ENCODE measurements at regions not wholly inside any gene's neighbourhood (a gene's known extent, or its start where the extent isn't known, plus 50 kb on each side); places are given as distances from the start of the nearest gene placed in this dataset.

- no peak for TF ChIP-seq CTCF (IDR thresholded peaks at IDR 0.05; ENCODE audit: insufficient read depth, low read length)
- no peak for DNase-seq (ENCODE audit: low read depth)
- no peak overlapping the region for H3K4me3 ChIP-seq (ENCODE audit: low read depth, low read length)
These were observed 94.7 kb downstream of the NOG start for GRCh38 chr17:56688151-56688550.

GRCh38 chr17:56690441-56691291, 97.2 kb downstream of the NOG start:
- peak; percentile 35 for DNase-seq (ENCODE audit: low read depth)
- no peak for TF ChIP-seq CTCF (IDR thresholded peaks at IDR 0.05; ENCODE audit: insufficient read depth, low read length)

GRCh38 chr17:56694825-56695224, 101.3 kb downstream of the NOG start:
- no peak for TF ChIP-seq CTCF (IDR thresholded peaks at IDR 0.05; ENCODE audit: insufficient read depth, low read length)
- no peak for DNase-seq (ENCODE audit: low read depth)
- no peak overlapping the region for H3K4me3 ChIP-seq (ENCODE audit: low read depth, low read length)

More at GRCh38 chr17:56690441-56691291, 97.2 kb downstream of the NOG start:
- no peak overlapping the region for H3K4me3 ChIP-seq (ENCODE audit: low read depth, low read length)

GRCh38 chr17:56697190-56697589, 103.7 kb downstream of the NOG start:
- peak; percentile 61 for DNase-seq (ENCODE audit: low read depth)
- no peak overlapping the region for H3K4me3 ChIP-seq (ENCODE audit: low read depth, low read length)
- no peak for TF ChIP-seq CTCF (IDR thresholded peaks at IDR 0.05; ENCODE audit: insufficient read depth, low read length)

GRCh38 chr17:56699186-56699894, 105.8 kb downstream of the NOG start:
- DNase-seq (ENCODE audit: low read depth), result peak; percentile 84
- no peak overlapping the region for H3K4me3 ChIP-seq (ENCODE audit: low read depth, low read length)
- no peak for TF ChIP-seq CTCF (IDR thresholded peaks at IDR 0.05; ENCODE audit: insufficient read depth, low read length)

GRCh38 chr17:56700919-56701420, 107.5 kb downstream of the NOG start:
- DNase-seq (ENCODE audit: low read depth), result no peak
- no peak overlapping the region for H3K4me3 ChIP-seq (ENCODE audit: low read depth, low read length)
- TF ChIP-seq CTCF (IDR thresholded peaks at IDR 0.05; ENCODE audit: insufficient read depth, low read length), result no peak
